GM23338 (cell line): ENCODE measurements at regions not wholly inside any gene's neighbourhood (a gene's known extent, or its start where the extent isn't known, plus 50 kb on each side); places are given as distances from the start of the nearest gene placed in this dataset.

ENCODE experiments used
- ATAC-seq: fragments of 200-7000 bp; cut with Tn5 transposase; 3 replicates; pipeline ENCODE4 v1.9.1; 2020
- DNase-seq: peaks from one replicate; pipeline ENCODE4 v3.0.0-alpha.2; 2015; ENCODE audit warnings: low spot score
- H2AFZ ChIP-seq: fragments of 200-600 bp; sonication (generic); 2 replicates; pipeline ENCODE4 v1.8.0; 2016; ENCODE audit warnings: antibody characterized with exemption, mild to moderate bottlenecking, moderate library complexity
- H3F3A ChIP-seq: fragments of 200-600 bp; sonication (generic); replicated peaks from 2 replicates; pipeline ENCODE4 v1.8.0; 2017; ENCODE audit warnings: antibody characterized with exemption, mixed run types, low read depth
- H3K27ac ChIP-seq: fragments of 200-600 bp; sonication (generic); 2 replicates; pipeline ENCODE4 v1.6.1; 2016; ENCODE audit warnings: low read depth
- H3K27me3 ChIP-seq: fragments of 200-600 bp; sonication (generic); 2 replicates; pipeline ENCODE4 v1.8.0; 2016; ENCODE audit warnings: mild to moderate bottlenecking, mixed run types, moderate library complexity; ENCODE audit not compliant: insufficient read depth
- H3K36me3 ChIP-seq: fragments of 200-600 bp; sonication (generic); 2 replicates; pipeline ENCODE4 v1.8.0; 2016; ENCODE audit warnings: mild to moderate bottlenecking; ENCODE audit not compliant: insufficient read depth
- H3K4me1 ChIP-seq: fragments of 200-600 bp; sonication (generic); 2 replicates; pipeline ENCODE4 v1.8.0; 2016; ENCODE audit warnings: mild to moderate bottlenecking, moderate library complexity; ENCODE audit not compliant: insufficient read depth
- H3K4me2 ChIP-seq: fragments of 200-600 bp; sonication (generic); 2 replicates; pipeline ENCODE4 v1.7.1; 2017; ENCODE audit warnings: mixed run types
- H3K4me3 ChIP-seq: fragments of 200-600 bp; sonication (generic); 2 replicates; pipeline ENCODE4 v1.6.1; 2016; ENCODE audit warnings: mixed run types
- H3K79me2 ChIP-seq: fragments of 200-600 bp; sonication (generic); replicated peaks from 2 replicates; pipeline ENCODE4 v1.8.0; 2017; ENCODE audit warnings: mild to moderate bottlenecking; ENCODE audit not compliant: insufficient read depth
- H3K9me2 ChIP-seq: fragments of 200-600 bp; sonication (generic); 2 replicates; pipeline ENCODE4 v1.8.0; 2017; ENCODE audit not compliant: insufficient read depth
- H4K20me1 ChIP-seq: fragments of 200-600 bp; sonication (generic); replicated peaks from 2 replicates; pipeline ENCODE4 v1.8.0; 2017; ENCODE audit warnings: mild to moderate bottlenecking; ENCODE audit not compliant: insufficient read depth
- H3K27ac Mint-ChIP-seq: 2 replicates; pipeline ENCODE4 v1.8.0; 2020; ENCODE audit warnings: inconsistent platforms, mild to moderate bottlenecking, moderate library complexity, mixed read lengths
- H3K27me3 Mint-ChIP-seq: 3 replicates; pipeline ENCODE4 v1.8.0; 2022; ENCODE audit warnings: low read depth, mild to moderate bottlenecking, moderate library complexity, mixed read lengths, inconsistent platforms; ENCODE audit not compliant: insufficient read depth, poor library complexity
- H3K36me3 Mint-ChIP-seq: 3 replicates; pipeline ENCODE4 v1.8.0; 2021; ENCODE audit warnings: low read depth, mild to moderate bottlenecking, inconsistent platforms, moderate library complexity, mixed read lengths
- H3K4me1 Mint-ChIP-seq: 3 replicates; pipeline ENCODE4 v1.8.0; 2020; ENCODE audit warnings: mild to moderate bottlenecking, inconsistent platforms, mixed read lengths
- H3K4me3 Mint-ChIP-seq: 3 replicates; pipeline ENCODE4 v1.8.0; 2021; ENCODE audit warnings: moderate library complexity, mild to moderate bottlenecking, inconsistent platforms, mixed read lengths
- H3K9me3 Mint-ChIP-seq: 3 replicates; pipeline ENCODE4 v1.8.0; 2020; ENCODE audit warnings: moderate library complexity, mild to moderate bottlenecking, inconsistent platforms, mixed read lengths
- CREB1 ChIP-seq: fragments of 250-450 bp; sonication (Bioruptor Pico); IDR thresholded peaks from 2 replicates; pipeline ENCODE4 v1.5.0; 2020; ENCODE audit warnings: low read depth, mild to moderate bottlenecking, moderate library complexity
- EZH2 ChIP-seq: fragments of 200-600 bp; sonication (generic); IDR thresholded peaks from one replicate; pipeline ENCODE4 v1.8.0; 2017; ENCODE audit warnings: antibody characterized with exemption, mild to moderate bottlenecking, low read depth; ENCODE audit not compliant: unreplicated experiment
- EZH2phosphoT487 ChIP-seq: fragments of 200-600 bp; sonication (generic); IDR thresholded peaks from one replicate; pipeline ENCODE4 v1.8.1; 2018; ENCODE audit warnings: antibody characterized with exemption; ENCODE audit not compliant: unreplicated experiment
- JUNB ChIP-seq: IDR thresholded peaks from one replicate; pipeline ENCODE4 v1.6.1; 2016; ENCODE audit warnings: antibody characterized with exemption; ENCODE audit not compliant: unreplicated experiment
- NANOG ChIP-seq: IDR thresholded peaks from 2 replicates; pipeline ENCODE4 v1.6.1; 2016; ENCODE audit warnings: antibody characterized with exemption, borderline replicate concordance
- POLR2AphosphoS5 ChIP-seq: IDR thresholded peaks from 2 replicates; pipeline ENCODE4 v1.6.1; 2016; ENCODE audit warnings: antibody characterized with exemption, low read depth
- STAT1 ChIP-seq: IDR thresholded peaks from one replicate; pipeline ENCODE4 v1.6.1; 2016; ENCODE audit warnings: antibody characterized with exemption; ENCODE audit not compliant: unreplicated experiment
- ZNF114 ChIP-seq: fragments of 250-450 bp; sonication (Bioruptor Pico); IDR thresholded peaks from 2 replicates; pipeline ENCODE4 v1.5.0; 2020; ENCODE audit warnings: mild to moderate bottlenecking, moderate library complexity
- TF ChIP-seq, protein P1 (sequence below), 2 experiments: fragments of 200-600 bp in 1 of 2; sonication (generic) in 1 of 2; conservative IDR thresholded peaks; 2 replicates each; pipeline versions ENCODE4 v1.5.1 to v1.6.1; 2016 to 2017; ENCODE audit warnings: antibody characterized with exemption in 2 of 2, low read depth in 2 of 2, mild to moderate bottlenecking in 2 of 2, moderate library complexity in 1 of 2
- TF ChIP-seq, protein P2 (sequence below): IDR thresholded peaks from one replicate; pipeline ENCODE4 v1.6.1; 2018; ENCODE audit warnings: antibody characterized with exemption; ENCODE audit not compliant: unreplicated experiment
- TF ChIP-seq, protein P3 (sequence below): IDR thresholded peaks from 2 replicates; pipeline ENCODE4 v1.6.1; 2016; ENCODE audit warnings: antibody characterized with exemption

DNA sequence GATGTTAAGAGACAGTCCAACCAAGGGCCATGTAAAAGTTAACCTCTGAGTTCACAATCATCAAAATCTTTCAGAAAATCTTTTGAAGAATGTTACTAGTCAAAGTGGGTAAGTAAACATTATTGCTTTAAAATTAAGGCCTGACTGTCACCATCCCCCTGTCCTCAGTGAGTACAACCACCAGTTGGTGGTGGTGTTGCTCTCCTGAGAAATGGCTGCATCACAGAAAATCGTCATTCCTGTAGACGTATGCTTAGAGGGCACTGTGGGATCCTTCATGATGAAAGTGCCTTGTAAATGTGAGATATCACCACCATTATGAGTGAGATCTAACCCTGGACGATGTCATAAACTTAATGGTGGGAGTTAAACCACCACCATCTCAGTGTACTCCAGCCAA is 451.2 kb downstream of the RPS29 start (continued):
- TF ChIP-seq, protein P1, sequence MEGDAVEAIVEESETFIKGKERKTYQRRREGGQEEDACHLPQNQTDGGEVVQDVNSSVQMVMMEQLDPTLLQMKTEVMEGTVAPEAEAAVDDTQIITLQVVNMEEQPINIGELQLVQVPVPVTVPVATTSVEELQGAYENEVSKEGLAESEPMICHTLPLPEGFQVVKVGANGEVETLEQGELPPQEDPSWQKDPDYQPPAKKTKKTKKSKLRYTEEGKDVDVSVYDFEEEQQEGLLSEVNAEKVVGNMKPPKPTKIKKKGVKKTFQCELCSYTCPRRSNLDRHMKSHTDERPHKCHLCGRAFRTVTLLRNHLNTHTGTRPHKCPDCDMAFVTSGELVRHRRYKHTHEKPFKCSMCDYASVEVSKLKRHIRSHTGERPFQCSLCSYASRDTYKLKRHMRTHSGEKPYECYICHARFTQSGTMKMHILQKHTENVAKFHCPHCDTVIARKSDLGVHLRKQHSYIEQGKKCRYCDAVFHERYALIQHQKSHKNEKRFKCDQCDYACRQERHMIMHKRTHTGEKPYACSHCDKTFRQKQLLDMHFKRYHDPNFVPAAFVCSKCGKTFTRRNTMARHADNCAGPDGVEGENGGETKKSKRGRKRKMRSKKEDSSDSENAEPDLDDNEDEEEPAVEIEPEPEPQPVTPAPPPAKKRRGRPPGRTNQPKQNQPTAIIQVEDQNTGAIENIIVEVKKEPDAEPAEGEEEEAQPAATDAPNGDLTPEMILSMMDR (conservative IDR thresholded peaks at IDR 0.05; ENCODE audit: low read depth in 2 of 2), result peak; percentile 47 to 80
- TF ChIP-seq ZNF114 (no peak), STAT1 (no peak), CREB1 (0 out of 2 replicates have a peak, but pooled peaks have one; percentile 12), NANOG (no peak)
- TF ChIP-seq, protein P2, sequence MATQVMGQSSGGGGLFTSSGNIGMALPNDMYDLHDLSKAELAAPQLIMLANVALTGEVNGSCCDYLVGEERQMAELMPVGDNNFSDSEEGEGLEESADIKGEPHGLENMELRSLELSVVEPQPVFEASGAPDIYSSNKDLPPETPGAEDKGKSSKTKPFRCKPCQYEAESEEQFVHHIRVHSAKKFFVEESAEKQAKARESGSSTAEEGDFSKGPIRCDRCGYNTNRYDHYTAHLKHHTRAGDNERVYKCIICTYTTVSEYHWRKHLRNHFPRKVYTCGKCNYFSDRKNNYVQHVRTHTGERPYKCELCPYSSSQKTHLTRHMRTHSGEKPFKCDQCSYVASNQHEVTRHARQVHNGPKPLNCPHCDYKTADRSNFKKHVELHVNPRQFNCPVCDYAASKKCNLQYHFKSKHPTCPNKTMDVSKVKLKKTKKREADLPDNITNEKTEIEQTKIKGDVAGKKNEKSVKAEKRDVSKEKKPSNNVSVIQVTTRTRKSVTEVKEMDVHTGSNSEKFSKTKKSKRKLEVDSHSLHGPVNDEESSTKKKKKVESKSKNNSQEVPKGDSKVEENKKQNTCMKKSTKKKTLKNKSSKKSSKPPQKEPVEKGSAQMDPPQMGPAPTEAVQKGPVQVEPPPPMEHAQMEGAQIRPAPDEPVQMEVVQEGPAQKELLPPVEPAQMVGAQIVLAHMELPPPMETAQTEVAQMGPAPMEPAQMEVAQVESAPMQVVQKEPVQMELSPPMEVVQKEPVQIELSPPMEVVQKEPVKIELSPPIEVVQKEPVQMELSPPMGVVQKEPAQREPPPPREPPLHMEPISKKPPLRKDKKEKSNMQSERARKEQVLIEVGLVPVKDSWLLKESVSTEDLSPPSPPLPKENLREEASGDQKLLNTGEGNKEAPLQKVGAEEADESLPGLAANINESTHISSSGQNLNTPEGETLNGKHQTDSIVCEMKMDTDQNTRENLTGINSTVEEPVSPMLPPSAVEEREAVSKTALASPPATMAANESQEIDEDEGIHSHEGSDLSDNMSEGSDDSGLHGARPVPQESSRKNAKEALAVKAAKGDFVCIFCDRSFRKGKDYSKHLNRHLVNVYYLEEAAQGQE, result no peak

DNA sequence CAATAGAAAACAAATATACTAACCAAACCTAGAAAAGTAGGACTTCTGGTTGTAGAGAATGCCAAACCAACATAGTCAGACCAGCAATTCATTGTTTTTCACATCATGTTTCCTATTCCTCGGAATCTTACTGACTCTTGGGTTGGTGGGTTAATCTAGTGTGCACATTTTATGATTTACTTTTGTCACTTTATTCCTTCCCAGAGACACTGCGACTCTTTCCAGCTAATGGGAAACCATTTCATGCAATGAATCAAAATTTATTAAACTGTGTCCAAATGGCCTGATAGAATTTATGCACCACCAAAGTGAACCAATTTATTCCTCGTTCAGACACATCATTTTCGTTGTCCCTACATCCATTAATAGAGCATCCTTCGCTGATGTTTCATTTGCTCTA is 464.9 kb downstream of the RPS29 start:
- H3K36me3 Mint-ChIP-seq, result no peaks in the 10 kb centered on the region
- H3K36me3 ChIP-seq, result no peaks in the 10 kb centered on the region
- H3F3A ChIP-seq, result no peaks in the 10 kb centered on the region
- H4K20me1 ChIP-seq, result no peaks in the 10 kb centered on the region
- no peaks in the 10 kb centered on the region for H3K27me3 ChIP-seq
- ATAC-seq, result no peak
- peaks cover 7% of the 10 kb centered on the region; the same call in 2 of the 3 replicates for H3K4me1 Mint-ChIP-seq
- H3K4me2 ChIP-seq, result no peak overlapping the region
- TF ChIP-seq EZH2, result no peak
- no peak for TF ChIP-seq NANOG
- TF ChIP-seq STAT1, result no peak
- TF ChIP-seq, protein P2, result no peak
- TF ChIP-seq CREB1, result no peak
- TF ChIP-seq JUNB, result no peak
- TF ChIP-seq ZNF114, result no peak
- no peak for TF ChIP-seq EZH2phosphoT487
- no peak for TF ChIP-seq POLR2AphosphoS5
- TF ChIP-seq, protein P3, sequence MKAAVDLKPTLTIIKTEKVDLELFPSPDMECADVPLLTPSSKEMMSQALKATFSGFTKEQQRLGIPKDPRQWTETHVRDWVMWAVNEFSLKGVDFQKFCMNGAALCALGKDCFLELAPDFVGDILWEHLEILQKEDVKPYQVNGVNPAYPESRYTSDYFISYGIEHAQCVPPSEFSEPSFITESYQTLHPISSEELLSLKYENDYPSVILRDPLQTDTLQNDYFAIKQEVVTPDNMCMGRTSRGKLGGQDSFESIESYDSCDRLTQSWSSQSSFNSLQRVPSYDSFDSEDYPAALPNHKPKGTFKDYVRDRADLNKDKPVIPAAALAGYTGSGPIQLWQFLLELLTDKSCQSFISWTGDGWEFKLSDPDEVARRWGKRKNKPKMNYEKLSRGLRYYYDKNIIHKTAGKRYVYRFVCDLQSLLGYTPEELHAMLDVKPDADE, result no peak
- H3K9me2 ChIP-seq, result no peaks in the 10 kb centered on the region
- H3K4me1 ChIP-seq, result no peaks in the 10 kb centered on the region; the same call in 1 of the 2 replicates
- no peak overlapping the region for H3K27ac Mint-ChIP-seq
- no peak overlapping the region for H3K27ac ChIP-seq
- H3K4me3 Mint-ChIP-seq, result no peak overlapping the region
- H3K27me3 Mint-ChIP-seq, result no peaks in the 10 kb centered on the region
- no peak overlapping the region for H2AFZ ChIP-seq
- no peaks in the 10 kb centered on the region for H3K79me2 ChIP-seq
- no peak overlapping the region for H3K4me3 ChIP-seq
- no peak for DNase-seq
- H3K9me3 Mint-ChIP-seq, result no peaks in the 10 kb centered on the region; the same call in 2 of the 3 replicates
